ENCODE measurements at regions not wholly inside any gene's neighbourhood (a gene's known extent, or its start where the extent isn't known, plus 50 kb on each side); places are given as distances from the start of the nearest gene placed in this dataset.

DNA sequence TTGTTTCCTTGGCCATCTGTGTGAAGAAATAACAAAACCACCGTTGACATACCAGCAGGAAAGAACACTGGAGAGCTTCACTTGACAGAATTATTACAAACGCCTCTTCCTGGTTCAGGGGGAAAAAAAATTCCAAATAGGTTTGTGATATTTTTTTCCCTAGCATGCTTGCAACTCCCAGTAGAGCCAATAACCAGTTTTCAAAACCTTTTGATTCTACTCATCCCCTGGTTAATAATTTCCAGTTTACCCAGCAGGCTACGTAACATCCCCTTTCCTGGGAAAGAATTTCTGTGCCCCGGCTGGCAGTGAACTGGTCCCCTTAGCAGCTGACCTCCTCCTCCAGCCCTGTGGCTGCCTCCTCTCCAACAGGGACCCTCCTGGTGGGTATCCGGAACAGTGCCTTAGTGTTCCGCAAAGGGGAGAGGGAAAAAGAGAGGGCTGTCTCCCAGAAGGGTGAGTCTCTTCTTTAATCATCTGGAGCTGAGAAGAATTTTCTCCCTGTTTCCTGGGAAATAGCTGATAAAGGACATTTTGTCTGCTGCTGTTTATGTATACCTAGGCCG, 72.8 kb upstream of the BOD1 start (continued):
- TF ChIP-seq, protein P1, sequence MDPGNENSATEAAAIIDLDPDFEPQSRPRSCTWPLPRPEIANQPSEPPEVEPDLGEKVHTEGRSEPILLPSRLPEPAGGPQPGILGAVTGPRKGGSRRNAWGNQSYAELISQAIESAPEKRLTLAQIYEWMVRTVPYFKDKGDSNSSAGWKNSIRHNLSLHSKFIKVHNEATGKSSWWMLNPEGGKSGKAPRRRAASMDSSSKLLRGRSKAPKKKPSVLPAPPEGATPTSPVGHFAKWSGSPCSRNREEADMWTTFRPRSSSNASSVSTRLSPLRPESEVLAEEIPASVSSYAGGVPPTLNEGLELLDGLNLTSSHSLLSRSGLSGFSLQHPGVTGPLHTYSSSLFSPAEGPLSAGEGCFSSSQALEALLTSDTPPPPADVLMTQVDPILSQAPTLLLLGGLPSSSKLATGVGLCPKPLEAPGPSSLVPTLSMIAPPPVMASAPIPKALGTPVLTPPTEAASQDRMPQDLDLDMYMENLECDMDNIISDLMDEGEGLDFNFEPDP (CRISPR knock-in tag; conservative IDR thresholded peaks at IDR 0.05), result no peak
- no peak for TF ChIP-seq YY1 (IDR thresholded peaks at IDR 0.05; ENCODE audit: insufficient read depth, insufficient replicate concordance, low read depth, low read length)
- TF ChIP-seq, protein P2, sequence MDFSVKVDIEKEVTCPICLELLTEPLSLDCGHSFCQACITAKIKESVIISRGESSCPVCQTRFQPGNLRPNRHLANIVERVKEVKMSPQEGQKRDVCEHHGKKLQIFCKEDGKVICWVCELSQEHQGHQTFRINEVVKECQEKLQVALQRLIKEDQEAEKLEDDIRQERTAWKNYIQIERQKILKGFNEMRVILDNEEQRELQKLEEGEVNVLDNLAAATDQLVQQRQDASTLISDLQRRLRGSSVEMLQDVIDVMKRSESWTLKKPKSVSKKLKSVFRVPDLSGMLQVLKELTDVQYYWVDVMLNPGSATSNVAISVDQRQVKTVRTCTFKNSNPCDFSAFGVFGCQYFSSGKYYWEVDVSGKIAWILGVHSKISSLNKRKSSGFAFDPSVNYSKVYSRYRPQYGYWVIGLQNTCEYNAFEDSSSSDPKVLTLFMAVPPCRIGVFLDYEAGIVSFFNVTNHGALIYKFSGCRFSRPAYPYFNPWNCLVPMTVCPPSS (IDR thresholded peaks at IDR 0.05), result no peak
- no peak for TF ChIP-seq SMAD1 (CRISPR knock-in tag; IDR thresholded peaks at IDR 0.05; ENCODE audit: borderline replicate concordance, low read depth)
- TF ChIP-seq, protein P3, sequence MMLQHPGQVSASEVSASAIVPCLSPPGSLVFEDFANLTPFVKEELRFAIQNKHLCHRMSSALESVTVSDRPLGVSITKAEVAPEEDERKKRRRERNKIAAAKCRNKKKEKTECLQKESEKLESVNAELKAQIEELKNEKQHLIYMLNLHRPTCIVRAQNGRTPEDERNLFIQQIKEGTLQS (CRISPR knock-in tag; IDR thresholded peaks at IDR 0.05), result no peak
- no peak for TF ChIP-seq ZNF24 (IDR thresholded peaks at IDR 0.05)
- TF ChIP-seq, protein P4, sequence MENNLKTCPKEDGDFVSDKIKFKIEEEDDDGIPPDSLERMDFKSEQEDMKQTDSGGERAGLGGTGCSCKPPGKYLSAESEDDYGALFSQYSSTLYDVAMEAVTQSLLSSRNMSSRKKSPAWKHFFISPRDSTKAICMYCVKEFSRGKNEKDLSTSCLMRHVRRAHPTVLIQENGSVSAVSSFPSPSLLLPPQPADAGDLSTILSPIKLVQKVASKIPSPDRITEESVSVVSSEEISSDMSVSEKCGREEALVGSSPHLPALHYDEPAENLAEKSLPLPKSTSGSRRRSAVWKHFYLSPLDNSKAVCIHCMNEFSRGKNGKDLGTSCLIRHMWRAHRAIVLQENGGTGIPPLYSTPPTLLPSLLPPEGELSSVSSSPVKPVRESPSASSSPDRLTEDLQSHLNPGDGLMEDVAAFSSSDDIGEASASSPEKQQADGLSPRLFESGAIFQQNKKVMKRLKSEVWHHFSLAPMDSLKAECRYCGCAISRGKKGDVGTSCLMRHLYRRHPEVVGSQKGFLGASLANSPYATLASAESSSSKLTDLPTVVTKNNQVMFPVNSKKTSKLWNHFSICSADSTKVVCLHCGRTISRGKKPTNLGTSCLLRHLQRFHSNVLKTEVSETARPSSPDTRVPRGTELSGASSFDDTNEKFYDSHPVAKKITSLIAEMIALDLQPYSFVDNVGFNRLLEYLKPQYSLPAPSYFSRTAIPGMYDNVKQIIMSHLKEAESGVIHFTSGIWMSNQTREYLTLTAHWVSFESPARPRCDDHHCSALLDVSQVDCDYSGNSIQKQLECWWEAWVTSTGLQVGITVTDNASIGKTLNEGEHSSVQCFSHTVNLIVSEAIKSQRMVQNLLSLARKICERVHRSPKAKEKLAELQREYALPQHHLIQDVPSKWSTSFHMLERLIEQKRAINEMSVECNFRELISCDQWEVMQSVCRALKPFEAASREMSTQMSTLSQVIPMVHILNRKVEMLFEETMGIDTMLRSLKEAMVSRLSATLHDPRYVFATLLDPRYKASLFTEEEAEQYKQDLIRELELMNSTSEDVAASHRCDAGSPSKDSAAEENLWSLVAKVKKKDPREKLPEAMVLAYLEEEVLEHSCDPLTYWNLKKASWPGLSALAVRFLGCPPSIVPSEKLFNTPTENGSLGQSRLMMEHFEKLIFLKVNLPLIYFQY (CRISPR knock-in tag; IDR thresholded peaks at IDR 0.05; ENCODE audit: borderline replicate concordance), result no peak
- TF ChIP-seq MIER3 (CRISPR knock-in tag; IDR thresholded peaks at IDR 0.05; ENCODE audit: borderline replicate concordance), result no peak
- no peak for TF ChIP-seq ZBTB3 (CRISPR knock-in tag; IDR thresholded peaks at IDR 0.05; ENCODE audit: borderline replicate concordance, low read depth)
- TF ChIP-seq SP140L (CRISPR knock-in tag; IDR thresholded peaks at IDR 0.05; ENCODE audit: borderline replicate concordance), result no peak
- no peak for TF ChIP-seq NFYC (CRISPR knock-in tag; IDR thresholded peaks at IDR 0.05)
- no peak for TF ChIP-seq ZNF256 (CRISPR knock-in tag; conservative IDR thresholded peaks at IDR 0.05)
- TF ChIP-seq ZNF605 (CRISPR knock-in tag; IDR thresholded peaks at IDR 0.05), result no peak
- no peak for TF ChIP-seq ZNF460 (CRISPR knock-in tag; IDR thresholded peaks at IDR 0.05; ENCODE audit: borderline replicate concordance)
- peak; percentile 55; the same call in 1 of the 2 replicates for TF ChIP-seq ZNF709 (CRISPR knock-in tag; IDR thresholded peaks at IDR 0.05)
- no peak for TF ChIP-seq TGIF2 (CRISPR knock-in tag; IDR thresholded peaks at IDR 0.05)
- TF ChIP-seq, protein P5, sequence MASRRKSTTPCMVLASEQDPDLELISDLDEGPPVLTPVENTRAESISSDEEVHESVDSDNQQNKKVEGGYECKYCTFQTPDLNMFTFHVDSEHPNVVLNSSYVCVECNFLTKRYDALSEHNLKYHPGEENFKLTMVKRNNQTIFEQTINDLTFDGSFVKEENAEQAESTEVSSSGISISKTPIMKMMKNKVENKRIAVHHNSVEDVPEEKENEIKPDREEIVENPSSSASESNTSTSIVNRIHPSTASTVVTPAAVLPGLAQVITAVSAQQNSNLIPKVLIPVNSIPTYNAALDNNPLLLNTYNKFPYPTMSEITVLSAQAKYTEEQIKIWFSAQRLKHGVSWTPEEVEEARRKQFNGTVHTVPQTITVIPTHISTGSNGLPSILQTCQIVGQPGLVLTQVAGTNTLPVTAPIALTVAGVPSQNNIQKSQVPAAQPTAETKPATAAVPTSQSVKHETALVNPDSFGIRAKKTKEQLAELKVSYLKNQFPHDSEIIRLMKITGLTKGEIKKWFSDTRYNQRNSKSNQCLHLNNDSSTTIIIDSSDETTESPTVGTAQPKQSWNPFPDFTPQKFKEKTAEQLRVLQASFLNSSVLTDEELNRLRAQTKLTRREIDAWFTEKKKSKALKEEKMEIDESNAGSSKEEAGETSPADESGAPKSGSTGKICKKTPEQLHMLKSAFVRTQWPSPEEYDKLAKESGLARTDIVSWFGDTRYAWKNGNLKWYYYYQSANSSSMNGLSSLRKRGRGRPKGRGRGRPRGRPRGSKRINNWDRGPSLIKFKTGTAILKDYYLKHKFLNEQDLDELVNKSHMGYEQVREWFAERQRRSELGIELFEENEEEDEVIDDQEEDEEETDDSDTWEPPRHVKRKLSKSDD (CRISPR knock-in tag; IDR thresholded peaks at IDR 0.05; ENCODE audit: low read depth), result no peak
- no peak for TF ChIP-seq ZNF552 (CRISPR knock-in tag; IDR thresholded peaks at IDR 0.05; ENCODE audit: borderline replicate concordance)
- TF ChIP-seq ZNF883 (CRISPR knock-in tag; IDR thresholded peaks at IDR 0.05; ENCODE audit: not compliant biosample characterization), result no peak
- TF ChIP-seq ZNF317 (CRISPR knock-in tag; IDR thresholded peaks at IDR 0.05), result no peak
- TF ChIP-seq THAP11 (CRISPR knock-in tag; IDR thresholded peaks at IDR 0.05), result peak; percentile 53; the same call in 1 of the 2 replicates

Measured in HepG2 (cell line).